CD1c-positive myeloid dendritic cell (primary cell): ENCODE measurements at regions not wholly inside any gene's neighbourhood (a gene's known extent, or its start where the extent isn't known, plus 50 kb on each side); places are given as distances from the start of the nearest gene placed in this dataset.

Experiments used
- DNase-seq: peaks from one replicate; pipeline ENCODE4 v3.0.0-alpha.2; 2016; ENCODE audit errors: extremely low spot score

- DNase-seq = no peak
These were observed 95.3 kb upstream of the FAM136A start for GRCh38 chr2:70397186-70397585.

- no peak for DNase-seq
These were observed 94.7 kb upstream of the FAM136A start for GRCh38 chr2:70396612-70397011.

GRCh38 chr2:70393881-70394280 is 92.0 kb upstream of the FAM136A start:
- DNase-seq = no peak

GRCh38 chr2:70391988-70392387 is 90.1 kb upstream of the FAM136A start:
- DNase-seq = no peak

GRCh38 chr2:70391259-70391658 is 89.4 kb upstream of the FAM136A start:
- DNase-seq = no peak

DNA sequence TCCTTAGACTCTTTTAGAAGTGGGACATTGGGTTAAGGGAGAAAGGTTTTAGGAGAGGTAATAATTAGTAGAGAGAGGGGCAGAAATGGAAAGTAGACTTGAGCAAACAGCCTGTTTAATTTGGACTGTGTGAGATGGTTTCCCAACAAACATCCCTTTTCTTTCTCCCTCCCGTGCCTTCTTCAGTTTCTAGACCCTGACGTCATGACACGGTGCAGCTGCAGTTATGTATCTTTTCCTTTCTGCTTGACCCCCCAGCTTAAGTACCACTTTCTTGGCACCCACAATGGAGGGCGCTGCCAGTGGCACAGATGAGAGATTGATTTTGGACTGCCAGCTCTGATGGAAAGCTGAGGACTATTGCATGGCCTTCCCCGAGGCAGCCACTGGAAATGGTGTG is 86.9 kb upstream of the FAM136A start:
- no peak for DNase-seq

- DNase-seq = no peak
These were observed 86.3 kb upstream of the FAM136A start for GRCh38 chr2:70388128-70388527.

DNA sequence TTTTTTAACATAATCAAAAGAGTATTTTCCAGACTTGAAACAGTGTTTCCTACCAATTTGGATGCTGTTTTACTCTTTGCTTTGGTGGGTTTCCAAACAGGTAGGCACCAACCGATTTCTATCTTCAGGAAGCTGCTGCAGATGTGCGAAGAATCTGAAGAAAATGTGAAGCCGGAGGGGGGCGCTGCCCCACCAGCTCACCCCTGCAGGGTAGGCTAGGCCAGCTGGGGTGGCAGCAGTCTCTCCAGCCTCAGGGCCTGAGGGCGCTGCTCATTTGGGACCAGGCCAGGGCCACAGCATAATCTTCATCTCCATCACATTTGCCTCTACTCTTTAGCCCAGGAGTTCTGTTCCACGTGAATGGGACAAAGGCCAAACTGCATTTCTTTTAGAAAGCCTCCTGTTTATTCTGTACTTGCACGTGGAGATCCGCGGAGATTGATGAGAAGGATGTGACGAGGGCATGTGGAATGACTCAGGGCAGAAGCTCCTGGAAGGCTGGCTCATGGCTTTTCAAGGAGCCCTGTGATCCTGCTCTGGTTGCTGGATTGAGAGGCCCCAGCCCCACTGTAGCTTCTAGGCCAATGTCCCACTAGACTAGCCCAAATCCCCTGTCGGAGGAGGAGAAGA is 84.2 kb upstream of the FAM136A start:
- no peak for DNase-seq

DNA sequence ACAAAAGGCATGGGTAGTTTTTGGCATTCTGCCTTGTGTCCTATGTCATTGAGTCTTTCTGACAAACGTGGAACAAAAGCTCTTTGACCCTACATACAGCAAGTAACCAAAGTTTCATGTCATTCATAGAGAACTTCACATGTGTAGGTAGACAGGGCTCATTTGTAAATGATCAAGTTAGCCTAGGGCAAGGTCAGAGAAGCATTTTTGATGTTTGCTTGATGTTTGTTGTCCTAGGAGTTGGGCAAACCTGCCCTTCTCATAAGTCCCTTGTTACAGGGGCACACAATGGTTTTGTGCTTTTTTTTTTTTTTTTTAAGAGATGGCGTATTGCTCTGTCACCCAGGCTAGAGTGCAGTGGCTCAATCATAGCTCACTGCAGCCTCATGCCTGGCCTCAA is 83.3 kb upstream of the FAM136A start:
- no peak for DNase-seq

- DNase-seq = no peak
These were observed 80.0 kb upstream of the FAM136A start for GRCh38 chr2:70381821-70382220.

- no peak for DNase-seq
These were observed 79.4 kb upstream of the FAM136A start for GRCh38 chr2:70381235-70381634.

- DNase-seq = peak; percentile 2
These were observed 78.8 kb upstream of the FAM136A start for GRCh38 chr2:70380621-70381020.

DNA sequence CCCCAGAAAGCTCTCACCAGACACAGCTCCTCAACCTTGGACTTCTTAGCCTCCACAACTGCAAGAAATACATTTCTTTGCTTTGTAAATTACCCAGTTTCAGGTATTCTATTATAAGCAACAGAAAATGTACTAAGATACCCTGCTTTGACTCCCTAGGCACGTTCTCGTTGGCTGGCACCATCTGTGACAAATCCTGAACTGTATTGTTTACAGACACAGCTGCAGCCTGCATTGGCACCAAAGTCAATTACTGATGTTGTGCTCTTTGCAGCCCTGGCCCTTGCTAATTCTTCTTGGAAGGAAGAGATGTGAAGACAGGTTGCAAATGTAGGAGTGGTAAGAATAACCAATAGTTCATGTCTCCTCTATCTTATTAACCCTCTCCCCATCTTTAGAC is 72.7 kb upstream of the FAM136A start:
- no peak for DNase-seq

- no peak for DNase-seq
These were observed 69.9 kb upstream of the FAM136A start for GRCh38 chr2:70371753-70372152.

DNA sequence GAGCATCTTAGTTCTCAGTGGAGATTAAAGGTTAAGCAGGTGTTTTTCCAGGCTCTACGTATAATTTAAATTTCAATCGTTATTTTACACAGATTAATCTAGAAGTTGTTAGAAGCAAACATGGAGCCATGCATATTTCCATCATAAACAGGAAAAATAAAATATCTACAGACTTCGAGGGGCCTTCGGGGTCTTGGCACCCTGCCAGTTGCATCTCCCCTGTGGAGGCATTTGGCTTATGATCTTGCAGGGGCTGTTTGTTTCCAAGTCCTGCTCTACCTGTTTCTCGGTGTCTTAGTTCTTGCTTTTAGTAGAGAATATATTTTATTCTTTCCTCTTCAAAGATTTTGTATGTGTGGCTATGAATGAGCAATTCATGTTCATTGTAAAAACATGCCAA is 67.2 kb upstream of the FAM136A start:
- DNase-seq = no peak

- no peak for DNase-seq
These were observed 66.7 kb upstream of the FAM136A start for GRCh38 chr2:70368545-70368944.

DNA sequence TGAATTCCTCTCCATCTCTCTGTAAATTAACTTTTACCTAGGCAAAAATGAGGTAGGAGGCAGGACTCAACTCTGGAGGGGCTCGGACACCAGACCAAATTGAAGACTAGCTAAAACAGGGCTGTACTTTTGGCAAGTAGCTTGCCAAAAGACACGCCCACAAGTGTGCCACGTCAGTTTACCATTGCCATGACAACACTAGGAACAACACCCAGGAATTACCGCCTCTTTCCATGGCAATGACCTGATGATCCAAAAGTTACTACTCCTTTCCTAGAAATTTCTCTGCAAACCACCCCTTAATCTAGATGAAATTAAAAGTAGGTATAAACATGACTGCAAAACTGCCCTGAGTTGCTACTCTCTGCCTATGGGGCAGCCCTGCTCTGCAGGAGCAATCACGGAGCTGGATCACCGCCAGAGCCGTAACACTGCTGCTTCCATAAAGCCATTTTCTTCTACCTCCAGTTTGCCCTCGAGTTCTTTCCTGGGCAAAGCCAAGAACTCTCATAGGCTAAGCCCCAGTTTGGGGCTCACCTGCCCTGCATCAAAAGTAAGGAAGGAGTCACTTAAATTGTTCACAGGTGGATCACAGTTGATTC is 66.0 kb upstream of the FAM136A start:
- no peak for DNase-seq

DNA sequence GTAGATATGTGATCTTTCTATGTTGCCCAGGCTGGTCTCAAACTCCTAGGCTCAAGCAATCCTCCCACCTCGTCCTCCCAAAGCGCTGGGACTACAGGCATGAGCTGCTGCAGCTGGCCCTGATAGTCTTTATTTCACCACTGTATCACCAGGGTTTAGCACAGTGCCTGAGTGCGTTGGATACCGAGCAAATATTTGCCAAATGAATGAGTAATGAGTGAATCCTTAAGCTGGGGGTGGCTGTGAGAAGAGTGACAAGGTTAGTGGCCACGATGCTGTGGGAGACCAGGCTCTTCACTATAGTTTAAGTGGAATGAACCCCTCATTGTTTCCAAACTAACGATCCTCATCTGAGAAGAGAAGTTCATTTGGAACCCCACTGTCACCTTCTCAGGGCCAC is 60.8 kb upstream of the FAM136A start:
- no peak for DNase-seq

- DNase-seq = no peak
These were observed 58.9 kb upstream of the FAM136A start for GRCh38 chr2:70360661-70361270.

GRCh38 chr2:70357684-70358071 is 55.8 kb upstream of the FAM136A start:
- DNase-seq = no peak

- peak; percentile 47 for DNase-seq
These were observed 55.2 kb upstream of the FAM136A start for GRCh38 chr2:70356941-70357683.

DNA sequence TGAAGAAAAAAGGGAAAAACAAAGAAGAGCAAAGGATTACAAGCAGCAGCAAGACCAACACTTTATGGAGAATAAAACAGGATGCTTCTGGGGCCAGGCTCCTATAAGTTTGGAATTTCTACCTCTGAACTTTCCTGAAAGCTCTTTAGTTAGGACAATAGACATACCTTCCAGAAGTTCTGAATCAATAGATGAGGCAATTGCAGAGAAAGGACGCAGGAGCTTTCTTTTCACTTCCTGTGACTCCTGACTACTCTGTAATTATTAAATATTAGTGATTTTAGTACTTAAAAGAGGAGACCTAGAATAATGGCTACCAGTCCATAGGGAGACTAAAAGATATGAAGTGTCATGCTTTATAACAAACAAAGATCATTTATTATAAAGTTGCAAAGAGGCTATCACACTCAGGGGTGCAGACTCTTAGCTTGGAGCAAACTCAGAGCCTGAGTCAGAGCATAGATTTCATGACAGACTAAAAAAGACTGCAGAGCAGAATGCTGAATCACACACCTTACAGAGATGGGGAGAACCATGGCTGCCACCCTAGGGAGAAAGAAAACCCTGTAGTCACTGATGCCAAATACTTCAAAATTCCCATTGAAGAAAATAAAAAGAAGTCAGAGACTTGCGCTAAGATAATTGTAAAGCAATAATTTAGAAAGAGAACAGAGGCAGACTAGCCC is 52.5 kb upstream of the FAM136A start:
- DNase-seq = no peak
